SKM-1 (cell line): ENCODE measurements at regions not wholly inside any gene's neighbourhood (a gene's known extent, or its start where the extent isn't known, plus 50 kb on each side); places are given as distances from the start of the nearest gene placed in this dataset.
"Not testable (repeated sequence)": the region's sequence is repeated elsewhere in the genome, so short reads cannot be mapped to it uniquely, and the experiment has no call there.

Source experiments
- DNase-seq: peaks from one replicate; lab custom pipeline; 2025; ENCODE audit not compliant: unreplicated experiment; lab: John Stamatoyannopoulos, UW

- DNase-seq: not testable (repeated sequence)
These were observed 271.9 kb downstream of the LRATD1 start for GRCh38 chr2:14904378-14904777.

GRCh38 chr2:14905571-14905970 is 273.1 kb downstream of the LRATD1 start:
- DNase-seq: no peak

- peak; percentile 94 for DNase-seq
These were observed 274.6 kb downstream of the LRATD1 start for GRCh38 chr2:14907014-14907612.

GRCh38 chr2:14909795-14910194 is 277.3 kb downstream of the LRATD1 start:
- no peak for DNase-seq

GRCh38 chr2:14910654-14911053 is 278.1 kb downstream of the LRATD1 start:
- DNase-seq: no peak

- no peak for DNase-seq
These were observed 283.5 kb downstream of the LRATD1 start for GRCh38 chr2:14915983-14916382.

GRCh38 chr2:14923820-14924580 is 291.5 kb downstream of the LRATD1 start:
- no peak for DNase-seq

GRCh38 chr2:14925471-14925870 is 293.0 kb downstream of the LRATD1 start:
- DNase-seq: no peak

GRCh38 chr2:14927021-14927564 is 294.6 kb downstream of the LRATD1 start:
- DNase-seq: no peak

- no peak for DNase-seq
These were observed 295.5 kb downstream of the LRATD1 start for GRCh38 chr2:14928056-14928455.

GRCh38 chr2:14930441-14930840 is 297.9 kb downstream of the LRATD1 start:
- no peak for DNase-seq

- no peak for DNase-seq
These were observed 299.8 kb downstream of the LRATD1 start for GRCh38 chr2:14932285-14932684.

- DNase-seq: no peak
These were observed 301.2 kb downstream of the LRATD1 start for GRCh38 chr2:14933753-14934152.

GRCh38 chr2:14936426-14936825 is 303.9 kb downstream of the LRATD1 start:
- DNase-seq: no peak

- DNase-seq: no peak
These were observed 304.8 kb downstream of the LRATD1 start for GRCh38 chr2:14937336-14937735.

GRCh38 chr2:14941151-14941631 is 308.7 kb downstream of the LRATD1 start:
- no peak for DNase-seq

- no peak for DNase-seq
These were observed 310.5 kb downstream of the LRATD1 start for GRCh38 chr2:14942987-14943386.

GRCh38 chr2:14944562-14945346 is 312.2 kb downstream of the LRATD1 start:
- DNase-seq: no peak

GRCh38 chr2:14951569-14952285 is 319.2 kb downstream of the LRATD1 start:
- no peak for DNase-seq

GRCh38 chr2:14952400-14952963 is 320.0 kb downstream of the LRATD1 start:
- DNase-seq: no peak
